GM23338 (cell line): ENCODE measurements at regions not wholly inside any gene's neighbourhood (a gene's known extent, or its start where the extent isn't known, plus 50 kb on each side); places are given as distances from the start of the nearest gene placed in this dataset.
A peak's percentile ranks its signal among the peaks of the same experiment; 100 is the strongest.

ENCODE experiments used
- ATAC-seq: fragments of 200-7000 bp; cut with Tn5 transposase; 3 replicates; pipeline ENCODE4 v1.9.1; 2020
- DNase-seq: peaks from one replicate; pipeline ENCODE4 v3.0.0-alpha.2; 2015; ENCODE audit warnings: low spot score
- H2AFZ ChIP-seq: fragments of 200-600 bp; sonication (generic); 2 replicates; pipeline ENCODE4 v1.8.0; 2016; ENCODE audit warnings: antibody characterized with exemption, mild to moderate bottlenecking, moderate library complexity
- H3F3A ChIP-seq: fragments of 200-600 bp; sonication (generic); replicated peaks from 2 replicates; pipeline ENCODE4 v1.8.0; 2017; ENCODE audit warnings: antibody characterized with exemption, mixed run types, low read depth
- H3K27ac ChIP-seq: fragments of 200-600 bp; sonication (generic); 2 replicates; pipeline ENCODE4 v1.6.1; 2016; ENCODE audit warnings: low read depth
- H3K27me3 ChIP-seq: fragments of 200-600 bp; sonication (generic); 2 replicates; pipeline ENCODE4 v1.8.0; 2016; ENCODE audit warnings: mild to moderate bottlenecking, mixed run types, moderate library complexity; ENCODE audit not compliant: insufficient read depth
- H3K36me3 ChIP-seq: fragments of 200-600 bp; sonication (generic); 2 replicates; pipeline ENCODE4 v1.8.0; 2016; ENCODE audit warnings: mild to moderate bottlenecking; ENCODE audit not compliant: insufficient read depth
- H3K4me1 ChIP-seq: fragments of 200-600 bp; sonication (generic); 2 replicates; pipeline ENCODE4 v1.8.0; 2016; ENCODE audit warnings: mild to moderate bottlenecking, moderate library complexity; ENCODE audit not compliant: insufficient read depth
- H3K4me2 ChIP-seq: fragments of 200-600 bp; sonication (generic); 2 replicates; pipeline ENCODE4 v1.7.1; 2017; ENCODE audit warnings: mixed run types
- H3K4me3 ChIP-seq: fragments of 200-600 bp; sonication (generic); 2 replicates; pipeline ENCODE4 v1.6.1; 2016; ENCODE audit warnings: mixed run types
- H3K79me2 ChIP-seq: fragments of 200-600 bp; sonication (generic); replicated peaks from 2 replicates; pipeline ENCODE4 v1.8.0; 2017; ENCODE audit warnings: mild to moderate bottlenecking; ENCODE audit not compliant: insufficient read depth
- H3K9me2 ChIP-seq: fragments of 200-600 bp; sonication (generic); 2 replicates; pipeline ENCODE4 v1.8.0; 2017; ENCODE audit not compliant: insufficient read depth
- H4K20me1 ChIP-seq: fragments of 200-600 bp; sonication (generic); replicated peaks from 2 replicates; pipeline ENCODE4 v1.8.0; 2017; ENCODE audit warnings: mild to moderate bottlenecking; ENCODE audit not compliant: insufficient read depth
- H3K27ac Mint-ChIP-seq: 2 replicates; pipeline ENCODE4 v1.8.0; 2020; ENCODE audit warnings: inconsistent platforms, mild to moderate bottlenecking, moderate library complexity, mixed read lengths
- H3K27me3 Mint-ChIP-seq: 3 replicates; pipeline ENCODE4 v1.8.0; 2022; ENCODE audit warnings: low read depth, mild to moderate bottlenecking, moderate library complexity, mixed read lengths, inconsistent platforms; ENCODE audit not compliant: insufficient read depth, poor library complexity
- H3K36me3 Mint-ChIP-seq: 3 replicates; pipeline ENCODE4 v1.8.0; 2021; ENCODE audit warnings: low read depth, mild to moderate bottlenecking, inconsistent platforms, moderate library complexity, mixed read lengths
- H3K4me1 Mint-ChIP-seq: 3 replicates; pipeline ENCODE4 v1.8.0; 2020; ENCODE audit warnings: mild to moderate bottlenecking, inconsistent platforms, mixed read lengths
- H3K4me3 Mint-ChIP-seq: 3 replicates; pipeline ENCODE4 v1.8.0; 2021; ENCODE audit warnings: moderate library complexity, mild to moderate bottlenecking, inconsistent platforms, mixed read lengths
- H3K9me3 Mint-ChIP-seq: 3 replicates; pipeline ENCODE4 v1.8.0; 2020; ENCODE audit warnings: moderate library complexity, mild to moderate bottlenecking, inconsistent platforms, mixed read lengths
- CREB1 ChIP-seq: fragments of 250-450 bp; sonication (Bioruptor Pico); IDR thresholded peaks from 2 replicates; pipeline ENCODE4 v1.5.0; 2020; ENCODE audit warnings: low read depth, mild to moderate bottlenecking, moderate library complexity
- EZH2phosphoT487 ChIP-seq: fragments of 200-600 bp; sonication (generic); IDR thresholded peaks from one replicate; pipeline ENCODE4 v1.8.1; 2018; ENCODE audit warnings: antibody characterized with exemption; ENCODE audit not compliant: unreplicated experiment
- JUNB ChIP-seq: IDR thresholded peaks from one replicate; pipeline ENCODE4 v1.6.1; 2016; ENCODE audit warnings: antibody characterized with exemption; ENCODE audit not compliant: unreplicated experiment
- POLR2AphosphoS5 ChIP-seq: IDR thresholded peaks from 2 replicates; pipeline ENCODE4 v1.6.1; 2016; ENCODE audit warnings: antibody characterized with exemption, low read depth
- STAT1 ChIP-seq: IDR thresholded peaks from one replicate; pipeline ENCODE4 v1.6.1; 2016; ENCODE audit warnings: antibody characterized with exemption; ENCODE audit not compliant: unreplicated experiment
- ZNF114 ChIP-seq: fragments of 250-450 bp; sonication (Bioruptor Pico); IDR thresholded peaks from 2 replicates; pipeline ENCODE4 v1.5.0; 2020; ENCODE audit warnings: mild to moderate bottlenecking, moderate library complexity
- ZNF331 ChIP-seq: fragments of 250-450 bp; sonication (Bioruptor Pico); IDR thresholded peaks from 2 replicates; pipeline ENCODE4 v1.5.0; 2020; ENCODE audit warnings: low read depth, mild to moderate bottlenecking, moderate library complexity
- TF ChIP-seq, protein P1 (sequence below), 2 experiments: fragments of 200-600 bp in 1 of 2; sonication (generic) in 1 of 2; conservative IDR thresholded peaks; 2 replicates each; pipeline versions ENCODE4 v1.5.1 to v1.6.1; 2016 to 2017; ENCODE audit warnings: antibody characterized with exemption in 2 of 2, low read depth in 2 of 2, mild to moderate bottlenecking in 2 of 2, moderate library complexity in 1 of 2

DNA sequence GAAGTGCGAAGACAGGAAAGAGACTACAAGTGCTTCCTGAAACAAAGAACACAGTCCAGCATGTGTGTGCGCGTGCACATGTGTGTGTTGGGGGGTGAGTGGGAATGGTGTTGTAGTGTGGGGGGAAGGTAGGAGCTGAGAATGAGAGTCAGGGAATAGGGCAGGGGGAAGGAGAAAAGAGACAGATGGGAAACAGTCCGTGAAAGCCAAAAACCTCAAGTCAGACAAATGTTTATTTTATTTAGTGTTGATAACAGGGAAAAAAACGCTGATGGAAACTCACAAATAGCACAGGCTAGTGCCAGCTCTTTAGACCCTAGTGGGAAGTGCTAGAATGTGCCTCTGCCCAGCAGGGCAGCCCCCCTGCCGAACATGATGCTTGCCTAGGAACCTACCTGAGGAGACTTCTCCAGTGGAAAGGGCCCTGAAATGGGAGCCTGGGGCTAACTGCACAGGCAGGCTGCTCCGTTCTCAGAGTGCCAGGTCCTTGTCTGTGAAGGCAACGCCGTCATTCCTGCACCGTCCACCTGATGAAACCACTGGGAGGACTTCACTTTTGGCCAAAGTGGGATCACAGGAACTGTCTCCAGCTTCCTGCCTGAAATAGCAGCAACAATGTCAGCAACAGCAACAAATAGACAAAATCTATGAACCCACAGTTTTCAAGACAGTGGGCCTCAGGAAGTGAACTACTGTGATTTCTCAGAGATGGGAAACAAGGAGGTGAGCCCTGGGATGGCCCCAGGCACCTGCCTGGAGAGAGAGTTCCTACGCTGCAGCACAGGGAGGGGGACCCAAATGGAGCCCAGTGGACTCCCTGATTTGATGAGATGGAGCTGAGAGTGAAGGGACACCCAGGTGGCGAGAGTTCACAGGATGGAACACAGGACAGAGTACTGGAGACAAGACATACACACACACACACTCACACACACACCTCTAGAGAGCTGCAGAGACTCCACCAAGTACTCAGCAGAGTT is 379.7 kb downstream of the RPS24 start:
- peaks cover 3% of the 10 kb centered on the region for H3K4me1 ChIP-seq
- Mint-ChIP-seq H3K27me3 (peaks cover 20% of the 10 kb centered on the region), H3K27ac (no peak overlapping the region; the same call in 1 of the 2 replicates)

DNA sequence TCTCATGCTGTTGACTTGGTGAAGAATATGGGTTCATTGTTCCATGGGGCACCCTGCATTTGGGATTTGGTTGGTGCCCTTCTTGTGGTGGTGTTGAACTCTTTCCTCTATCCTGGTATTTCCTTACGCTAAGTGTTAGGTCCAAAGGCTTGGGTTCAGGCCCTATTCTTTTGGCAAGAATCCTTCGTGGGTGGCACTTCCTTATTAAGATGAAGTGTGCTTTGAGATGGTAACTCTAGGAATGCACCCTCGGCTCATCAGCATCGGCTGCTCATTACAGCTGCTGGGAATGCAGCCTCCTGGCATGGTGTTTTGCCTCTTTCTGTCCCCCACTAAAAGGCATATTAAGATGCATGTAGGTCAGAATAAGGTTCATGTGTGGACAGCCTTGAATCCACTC is 380.7 kb downstream of the RPS24 start:
- Histone ChIP-seq H2AFZ (no peak overlapping the region), H3F3A (no peaks in the 10 kb centered on the region), H3K27me3 (no peaks in the 10 kb centered on the region), H3K79me2 (no peaks in the 10 kb centered on the region), H3K4me2 (peak overlapping the region; percentile 41; the same call in 1 of the 2 replicates), H3K4me3 (no peak overlapping the region), H3K36me3 (no peaks in the 10 kb centered on the region), H3K4me1 (peaks cover 3% of the 10 kb centered on the region), H3K9me2 (peaks cover 20% of the 10 kb centered on the region), H3K27ac (no peak overlapping the region), H4K20me1 (no peaks in the 10 kb centered on the region)
- Mint-ChIP-seq H3K9me3 (no peaks in the 10 kb centered on the region), H3K4me1 (peaks cover 25% of the 10 kb centered on the region), H3K36me3 (no peaks in the 10 kb centered on the region), H3K27ac (no peak overlapping the region), H3K4me3 (no peak overlapping the region), H3K27me3 (peaks cover 19% of the 10 kb centered on the region)
- no peak for DNase-seq
- peak; percentile 60 for ATAC-seq
- TF ChIP-seq ZNF331 (no peak), EZH2phosphoT487 (no peak), CREB1 (CRISPR knock-in tag) (no peak), JUNB (no peak), ZNF114 (CRISPR knock-in tag) (no peak)
- TF ChIP-seq, protein P1, sequence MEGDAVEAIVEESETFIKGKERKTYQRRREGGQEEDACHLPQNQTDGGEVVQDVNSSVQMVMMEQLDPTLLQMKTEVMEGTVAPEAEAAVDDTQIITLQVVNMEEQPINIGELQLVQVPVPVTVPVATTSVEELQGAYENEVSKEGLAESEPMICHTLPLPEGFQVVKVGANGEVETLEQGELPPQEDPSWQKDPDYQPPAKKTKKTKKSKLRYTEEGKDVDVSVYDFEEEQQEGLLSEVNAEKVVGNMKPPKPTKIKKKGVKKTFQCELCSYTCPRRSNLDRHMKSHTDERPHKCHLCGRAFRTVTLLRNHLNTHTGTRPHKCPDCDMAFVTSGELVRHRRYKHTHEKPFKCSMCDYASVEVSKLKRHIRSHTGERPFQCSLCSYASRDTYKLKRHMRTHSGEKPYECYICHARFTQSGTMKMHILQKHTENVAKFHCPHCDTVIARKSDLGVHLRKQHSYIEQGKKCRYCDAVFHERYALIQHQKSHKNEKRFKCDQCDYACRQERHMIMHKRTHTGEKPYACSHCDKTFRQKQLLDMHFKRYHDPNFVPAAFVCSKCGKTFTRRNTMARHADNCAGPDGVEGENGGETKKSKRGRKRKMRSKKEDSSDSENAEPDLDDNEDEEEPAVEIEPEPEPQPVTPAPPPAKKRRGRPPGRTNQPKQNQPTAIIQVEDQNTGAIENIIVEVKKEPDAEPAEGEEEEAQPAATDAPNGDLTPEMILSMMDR (conservative IDR thresholded peaks at IDR 0.05; ENCODE audit: low read depth in 2 of 2): no peak

More for the DNA sequence above, 379.7 kb downstream of the RPS24 start:
- peaks cover 22% of the 10 kb centered on the region for H3K9me2 ChIP-seq
- Mint-ChIP-seq H3K9me3 (no peaks in the 10 kb centered on the region), H3K4me3 (no peak overlapping the region), H3K36me3 (no peaks in the 10 kb centered on the region), H3K4me1 (peaks cover 25% of the 10 kb centered on the region)
- H4K20me1 ChIP-seq: no peaks in the 10 kb centered on the region
- DNase-seq: no peak
- H3K4me3 ChIP-seq: no peak overlapping the region
- H3K4me2 ChIP-seq: no peak overlapping the region
- no peak overlapping the region; the same call in 1 of the 2 replicates for H2AFZ ChIP-seq
- TF ChIP-seq, protein P1 (conservative IDR thresholded peaks at IDR 0.05; ENCODE audit: low read depth in 2 of 2): no peak
- TF ChIP-seq POLR2AphosphoS5: no peak
- TF ChIP-seq ZNF114 (CRISPR knock-in tag): no peak
- no peak for TF ChIP-seq CREB1 (CRISPR knock-in tag)
- TF ChIP-seq STAT1: no peak
- no peak for TF ChIP-seq JUNB
- no peak for TF ChIP-seq ZNF331
- H3K36me3 ChIP-seq: no peaks in the 10 kb centered on the region
- no peaks in the 10 kb centered on the region for H3K79me2 ChIP-seq
- H3K27ac ChIP-seq: no peak overlapping the region
- ATAC-seq: no peak; the same call in 2 of the 3 replicates
- no peaks in the 10 kb centered on the region for H3K27me3 ChIP-seq
- no peaks in the 10 kb centered on the region for H3F3A ChIP-seq
